ENCODE measurements at regions not wholly inside any gene's neighbourhood (a gene's known extent, or its start where the extent isn't known, plus 50 kb on each side); places are given as distances from the start of the nearest gene placed in this dataset.

DNA sequence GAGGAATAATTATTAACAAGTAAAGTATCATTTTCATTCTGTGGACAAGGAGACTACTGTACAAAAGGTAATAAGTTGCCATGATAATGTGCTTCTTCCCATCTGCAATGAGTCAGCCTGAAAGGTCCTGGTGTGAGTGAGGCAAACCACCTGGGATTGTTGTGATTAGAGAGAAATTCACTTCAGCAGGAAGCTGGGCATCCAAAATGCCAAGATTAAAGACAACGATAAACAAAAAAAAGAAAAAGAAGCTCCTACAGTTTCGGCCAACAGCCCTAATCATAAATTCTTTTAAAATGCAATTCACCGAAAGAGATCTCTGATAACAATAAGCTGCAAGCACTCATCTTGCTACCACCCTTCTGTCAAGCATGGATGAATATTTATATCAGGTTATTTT lies 507.8 kb downstream of the TUSC7 start:
- no peaks in the 10 kb centered on the region for H3K36me3 ChIP-seq (replicated peaks; ENCODE audit: insufficient read depth, low read length)
- no peak for DNase-seq
- no peaks in the 10 kb centered on the region for H3F3A ChIP-seq (ENCODE audit: insufficient read depth, low read length)
- no peak overlapping the region for H3K9ac ChIP-seq (ENCODE audit: low read length)
- no peak overlapping the region for H3K4me2 ChIP-seq (ENCODE audit: low read depth, low read length)
- no peak overlapping the region for H3K4me3 ChIP-seq (ENCODE audit: low read length)
- H3K4me1 ChIP-seq (ENCODE audit: low read length): no peaks in the 10 kb centered on the region
- no peak overlapping the region for H3K27ac ChIP-seq (ENCODE audit: low read length)
- TF ChIP-seq CTCF (IDR thresholded peaks at IDR 0.05; ENCODE audit: low read length) (no peak), EZH2phosphoT487 (IDR thresholded peaks at IDR 0.05; ENCODE audit: low read length) (no peak), EZH2 (optimal IDR thresholded peaks at IDR 0.05; ENCODE audit: low read depth, low read length) (no peak)
- no peaks in the 10 kb centered on the region for H3K9me3 ChIP-seq (replicated peaks; ENCODE audit: insufficient read depth, low read length)
- H3K79me2 ChIP-seq (ENCODE audit: low read length): no peaks in the 10 kb centered on the region
- H2AFZ ChIP-seq (ENCODE audit: low read length): no peak overlapping the region
- H3K27me3 ChIP-seq (replicated peaks; ENCODE audit: insufficient read depth, low read length): no peaks in the 10 kb centered on the region
- H4K20me1 ChIP-seq (ENCODE audit: insufficient read depth, low read length): no peaks in the 10 kb centered on the region
- no peaks in the 10 kb centered on the region for H3K9me2 ChIP-seq (replicated peaks; ENCODE audit: insufficient read depth, low read length)

GRCh38 chr3:117217760-117218316 lies 508.3 kb downstream of the TUSC7 start:
- Histone ChIP-seq H3F3A (ENCODE audit: insufficient read depth, low read length) (no peaks in the 10 kb centered on the region), H3K4me2 (ENCODE audit: low read depth, low read length) (no peak overlapping the region), H3K4me3 (ENCODE audit: low read length) (no peak overlapping the region), H4K20me1 (ENCODE audit: insufficient read depth, low read length) (no peaks in the 10 kb centered on the region), H3K4me1 (ENCODE audit: low read length) (no peaks in the 10 kb centered on the region), H3K36me3 (replicated peaks; ENCODE audit: insufficient read depth, low read length) (no peaks in the 10 kb centered on the region), H3K79me2 (ENCODE audit: low read length) (no peaks in the 10 kb centered on the region), H3K9me2 (replicated peaks; ENCODE audit: insufficient read depth, low read length) (no peaks in the 10 kb centered on the region), H3K27ac (ENCODE audit: low read length) (no peak overlapping the region), H3K9ac (ENCODE audit: low read length) (no peak overlapping the region), H2AFZ (ENCODE audit: low read length) (no peak overlapping the region), H3K9me3 (replicated peaks; ENCODE audit: insufficient read depth, low read length) (no peaks in the 10 kb centered on the region), H3K27me3 (replicated peaks; ENCODE audit: insufficient read depth, low read length) (no peaks in the 10 kb centered on the region)
- no peak for DNase-seq
- TF ChIP-seq EZH2 (optimal IDR thresholded peaks at IDR 0.05; ENCODE audit: low read depth, low read length): no peak
- no peak for TF ChIP-seq EZH2phosphoT487 (IDR thresholded peaks at IDR 0.05; ENCODE audit: low read length)
- TF ChIP-seq CTCF (IDR thresholded peaks at IDR 0.05; ENCODE audit: low read length): no peak

GRCh38 chr3:117218641-117219048 lies 509.1 kb downstream of the TUSC7 start:
- Histone ChIP-seq H3K79me2 (ENCODE audit: low read length) (no peaks in the 10 kb centered on the region), H3K27me3 (replicated peaks; ENCODE audit: insufficient read depth, low read length) (no peaks in the 10 kb centered on the region)
- no peak for TF ChIP-seq EZH2phosphoT487 (IDR thresholded peaks at IDR 0.05; ENCODE audit: low read length)
- no peak for TF ChIP-seq EZH2 (optimal IDR thresholded peaks at IDR 0.05; ENCODE audit: low read depth, low read length)
- TF ChIP-seq CTCF (IDR thresholded peaks at IDR 0.05; ENCODE audit: low read length): no peak

More at GRCh38 chr3:117218641-117219048, 509.1 kb downstream of the TUSC7 start:
- H3K4me2 ChIP-seq (ENCODE audit: low read depth, low read length): no peak overlapping the region
- no peak overlapping the region for H3K9ac ChIP-seq (ENCODE audit: low read length)
- H3K9me2 ChIP-seq (replicated peaks; ENCODE audit: insufficient read depth, low read length): no peaks in the 10 kb centered on the region
- no peak overlapping the region for H2AFZ ChIP-seq (ENCODE audit: low read length)
- H3K9me3 ChIP-seq (replicated peaks; ENCODE audit: insufficient read depth, low read length): no peaks in the 10 kb centered on the region
- no peak overlapping the region for H3K27ac ChIP-seq (ENCODE audit: low read length)
- H3F3A ChIP-seq (ENCODE audit: insufficient read depth, low read length): no peaks in the 10 kb centered on the region
- DNase-seq: no peak
- no peaks in the 10 kb centered on the region for H3K4me1 ChIP-seq (ENCODE audit: low read length)
- no peak overlapping the region for H3K4me3 ChIP-seq (ENCODE audit: low read length)
- H3K36me3 ChIP-seq (replicated peaks; ENCODE audit: insufficient read depth, low read length): no peaks in the 10 kb centered on the region
- H4K20me1 ChIP-seq (ENCODE audit: insufficient read depth, low read length): no peaks in the 10 kb centered on the region

Measured in MM.1S (cell line).